GM12878 (cell line): ENCODE measurements at regions not wholly inside any gene's neighbourhood (a gene's known extent, or its start where the extent isn't known, plus 50 kb on each side); places are given as distances from the start of the nearest gene placed in this dataset.

Experiments used
- ATAC-seq: fragments of 200-7000 bp; cut with Tn5 transposase; 3 replicates; pipeline ENCODE4 v1.9.1; 2020; ENCODE audit warnings: mild to moderate bottlenecking, moderate library complexity
- BruUV-seq: library from RNA; stranded (reverse); fragments of 400-500 nt; replicated peaks from 2 replicates; lab custom pipeline; 2021; lab: Mats Ljungman, UMichigan
- CTCF ChIA-PET: fragments of 300-600 bp; sonication (Branson Sonifier 250); formaldehyde crosslinking; extraction: SDS; loops from one replicate; lab custom pipeline; 2021; ENCODE audit warnings: inconsistent platforms; lab: Yijun Ruan, JAX
- POLR2A ChIA-PET: fragments of 350-600 bp; formaldehyde crosslinking; extraction: SDS; loops from one replicate; lab custom pipeline; 2021; ENCODE audit warnings: inconsistent platforms; lab: Charles Lee
- RAD21 ChIA-PET: fragments of 300-600 bp; sonication (Branson Sonifier 250); formaldehyde crosslinking; loops from one replicate; lab custom pipeline; 2023; ENCODE audit warnings: antibody characterized with exemption; ENCODE audit not compliant: unreplicated experiment; lab: Charles Lee
- SMC1A ChIA-PET: fragments of 300-600 bp; sonication (Branson Sonifier 250); formaldehyde crosslinking; loops from one replicate; lab custom pipeline; 2023; ENCODE audit not compliant: unreplicated experiment, uncharacterized antibody; lab: Charles Lee
- DNase-seq: peaks from one replicate; pipeline ENCODE4 v3.0.0-alpha.2; 2011; ENCODE audit warnings: low read depth, low spot score
- FAIRE-seq: peaks from 3 replicates; lab custom pipeline; 2011; peaks lifted over from hg19 to GRCh38; lab: Jason Lieb, UNC
- H2AFZ ChIP-seq: 2 replicates; pipeline ENCODE4 v1.6.0; 2011; ENCODE audit warnings: low read depth, low read length, control low read depth; ENCODE audit not compliant: control insufficient read depth
- H3K27ac ChIP-seq: 2 replicates; pipeline ENCODE4 v1.5.1; 2011; ENCODE audit warnings: control low read depth; ENCODE audit not compliant: control insufficient read depth, insufficient read depth
- H3K27me3 ChIP-seq, 2 experiments: replicated peaks in 1 of 2; 2 replicates each; pipeline versions ENCODE4 v1.6.0 to v1.6.1; 2011; ENCODE audit warnings: low read length in 1 of 2; ENCODE audit not compliant: control insufficient read depth in 2 of 2, insufficient read depth in 2 of 2
- H3K36me3 ChIP-seq, 2 experiments: 2 replicates each; pipeline ENCODE4 v1.5.1; 2011; ENCODE audit warnings: low read length in 1 of 2; ENCODE audit not compliant: control insufficient read depth in 2 of 2, insufficient read depth in 2 of 2
- H3K4me1 ChIP-seq: 2 replicates; pipeline ENCODE4 v1.6.1; 2011; ENCODE audit warnings: mild to moderate bottlenecking, low read length, moderate library complexity, mixed read lengths; ENCODE audit not compliant: control insufficient read depth, insufficient read depth
- H3K4me2 ChIP-seq: 2 replicates; pipeline ENCODE4 v1.6.0; 2011; ENCODE audit warnings: control low read depth; ENCODE audit not compliant: control insufficient read depth, insufficient read depth
- H3K4me3 ChIP-seq: fragments of 200-600 bp; sonication (generic); 2 replicates; pipeline ENCODE4 v1.5.1; 2016
- H3K79me2 ChIP-seq: 2 replicates; pipeline ENCODE4 v1.6.0; 2011; ENCODE audit warnings: low read length; ENCODE audit not compliant: control insufficient read depth, insufficient read depth
- H3K9ac ChIP-seq: 2 replicates; pipeline ENCODE4 v1.8.0; 2011; ENCODE audit warnings: low read length, control low read depth, mixed read lengths; ENCODE audit not compliant: control insufficient read depth, insufficient read depth
- H3K9me3 ChIP-seq: replicated peaks from 3 replicates; pipeline ENCODE4 v1.5.1; 2011; ENCODE audit warnings: mild to moderate bottlenecking, low read length; ENCODE audit not compliant: control insufficient read depth, insufficient read depth
- H4K20me1 ChIP-seq: 2 replicates; pipeline ENCODE4 v1.6.0; 2011; ENCODE audit not compliant: control insufficient read depth, insufficient read depth
- GABPA ChIP-seq: IDR thresholded peaks from 2 replicates; pipeline ENCODE4 v1.6.1; 2014; ENCODE audit warnings: antibody characterized with exemption, low read depth, mild to moderate bottlenecking, inconsistent platforms
- TBL1XR1 ChIP-seq: IDR thresholded peaks from 2 replicates; pipeline ENCODE4 v1.6.1; 2012; ENCODE audit warnings: low read depth, low read length, improper control_type of control experiment
- YBX1 ChIP-seq: fragments of 450-650 bp; IDR thresholded peaks from 2 replicates; pipeline ENCODE4 v1.6.1; 2016; ENCODE audit warnings: antibody characterized with exemption
- ZBTB4 ChIP-seq: fragments of 450-650 bp; formaldehyde crosslinking; IDR thresholded peaks from 2 replicates; pipeline ENCODE4 v1.4.0; 2022; ENCODE audit warnings: mild to moderate bottlenecking, moderate library complexity
- WGBS: methylation state at CpG from one replicate; pipeline ENCODE4 v1.1.6; 2016; ENCODE audit warnings: low lambda C conversion rate; ENCODE audit not compliant: insufficient replicate concordance, insufficient coverage; ENCODE audit errors: missing lambda C conversion rate; 5-methylcytosine and 5-hydroxymethylcytosine counted together
- in situ Hi-C: fragments of 300-500 bp; cut with MboI; formaldehyde crosslinking; loops from 9 replicates; pipeline ENCODE4 v1.14.3; 2018; ENCODE audit warnings: mixed read lengths
- intact Hi-C: fragments of 100-400 bp; cut with micrococcal nuclease; formaldehyde crosslinking; loops from one replicate; pipeline ENCODE4 v1.14.2; 2022; ENCODE audit not compliant: unreplicated experiment
- TF ChIP-seq, protein P1 (sequence below): fragments of 450-650 bp; conservative IDR thresholded peaks from 2 replicates; pipeline ENCODE4 v1.6.1; 2017; ENCODE audit warnings: mild to moderate bottlenecking, moderate library complexity

GRCh38 chr3:6542795-6543194 is 318.1 kb upstream of the GRM7 start (continued):
- TF ChIP-seq, protein P1, sequence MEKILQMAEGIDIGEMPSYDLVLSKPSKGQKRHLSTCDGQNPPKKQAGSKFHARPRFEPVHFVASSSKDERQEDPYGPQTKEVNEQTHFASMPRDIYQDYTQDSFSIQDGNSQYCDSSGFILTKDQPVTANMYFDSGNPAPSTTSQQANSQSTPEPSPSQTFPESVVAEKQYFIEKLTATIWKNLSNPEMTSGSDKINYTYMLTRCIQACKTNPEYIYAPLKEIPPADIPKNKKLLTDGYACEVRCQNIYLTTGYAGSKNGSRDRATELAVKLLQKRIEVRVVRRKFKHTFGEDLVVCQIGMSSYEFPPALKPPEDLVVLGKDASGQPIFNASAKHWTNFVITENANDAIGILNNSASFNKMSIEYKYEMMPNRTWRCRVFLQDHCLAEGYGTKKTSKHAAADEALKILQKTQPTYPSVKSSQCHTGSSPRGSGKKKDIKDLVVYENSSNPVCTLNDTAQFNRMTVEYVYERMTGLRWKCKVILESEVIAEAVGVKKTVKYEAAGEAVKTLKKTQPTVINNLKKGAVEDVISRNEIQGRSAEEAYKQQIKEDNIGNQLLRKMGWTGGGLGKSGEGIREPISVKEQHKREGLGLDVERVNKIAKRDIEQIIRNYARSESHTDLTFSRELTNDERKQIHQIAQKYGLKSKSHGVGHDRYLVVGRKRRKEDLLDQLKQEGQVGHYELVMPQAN, result no peak

DNA sequence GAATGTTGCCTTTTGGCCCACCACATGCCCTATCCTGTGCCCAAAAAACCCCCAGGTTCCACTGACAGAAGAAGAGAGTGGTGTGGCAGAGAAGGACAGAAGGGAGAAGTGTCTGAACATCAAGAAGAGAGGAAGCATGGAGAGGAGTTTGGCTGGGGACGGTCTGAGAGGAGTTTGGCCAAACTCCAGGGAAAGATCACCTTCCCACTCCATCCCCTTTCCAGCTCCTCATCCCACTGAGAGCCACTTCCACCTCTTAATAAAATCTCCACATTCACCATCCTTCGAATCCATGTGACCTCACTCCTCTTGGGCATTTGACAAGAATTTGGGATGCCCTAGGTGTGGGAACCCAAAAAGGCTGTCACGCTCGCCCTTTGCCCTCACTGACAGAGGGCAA is 311.6 kb upstream of the GRM7 start:
- Histone ChIP-seq H2AFZ (no peak overlapping the region), H3K27me3 (no peaks in the 10 kb centered on the region), H4K20me1 (no peaks in the 10 kb centered on the region), H3K4me2 (no peak overlapping the region), H3K9me3 (no peaks in the 10 kb centered on the region; the same call in 2 of the 3 replicates), H3K27ac (no peak overlapping the region), H3K9ac (no peak overlapping the region), H3K36me3 (no peaks in the 10 kb centered on the region), H3K4me1 (no peaks in the 10 kb centered on the region), H3K79me2 (no peaks in the 10 kb centered on the region), H3K4me3 (no peak overlapping the region)
- RAD21 ChIA-PET, result no interaction called here
- no TSS peak for BruUV-seq
- in situ Hi-C loops, result no loop called here
- no peak for FAIRE-seq
- no peak for DNase-seq
- intact Hi-C loops, result no loop called here
- no peak for ATAC-seq
- POLR2A ChIA-PET, result interaction anchor here (0.7 kb wide), 1 partner anchor 18 kb away, joined by 3 read pairs; no protein-coding TSS in a partner anchor
- CTCF ChIA-PET, result no interaction called here
- 30% methylated on average over 4 of the region's 4 CpGs for WGBS
- no peak for TF ChIP-seq YBX1
- TF ChIP-seq TBL1XR1, result no peak
- TF ChIP-seq ZBTB4 (CRISPR knock-in tag), result no peak
- no peak for TF ChIP-seq GABPA
- SMC1A ChIA-PET, result no interaction called here
